Liver (tissue), 8 donors: ENCODE measurements at regions not wholly inside any gene's neighbourhood (a gene's known extent, or its start where the extent isn't known, plus 50 kb on each side); places are given as distances from the start of the nearest gene placed in this dataset.

Experiments used
- DNase-seq: peaks from one replicate; pipeline ENCODE4 v3.0.0-alpha.2; 2017; ENCODE audit warnings: low spot score
- H3K27ac ChIP-seq, 2 donors: one replicate each; pipeline ENCODE4 v1.7.0; 2013; ENCODE audit warnings: inconsistent platforms in 2 of 2, low read length in 2 of 2, control low read depth in 1 of 2, low read depth in 1 of 2, mild to moderate bottlenecking in 1 of 2
- H3K27me3 ChIP-seq, 4 donors: one replicate each; pipeline versions ENCODE4 v1.6.1 to v1.7.0; 2013; ENCODE audit warnings: low read length in 3 of 4, inconsistent platforms in 1 of 4, mild to moderate bottlenecking in 1 of 4, moderate library complexity in 1 of 4; ENCODE audit not compliant: control insufficient read depth in 4 of 4, insufficient read depth in 4 of 4
- H3K36me3 ChIP-seq, 4 donors: one replicate each; pipeline versions ENCODE4 v1.6.1 to v1.7.0; 2013; ENCODE audit warnings: low read length in 3 of 4, mild to moderate bottlenecking in 3 of 4, low read depth in 1 of 4, moderate library complexity in 1 of 4; ENCODE audit not compliant: control insufficient read depth in 4 of 4, insufficient read depth in 3 of 4
- H3K4me1 ChIP-seq, 4 donors: one replicate each; pipeline versions ENCODE4 v1.6.1 to v1.7.0; 2013; ENCODE audit warnings: low read length in 3 of 4, mild to moderate bottlenecking in 3 of 4, moderate library complexity in 1 of 4; ENCODE audit not compliant: control insufficient read depth in 4 of 4, insufficient read depth in 4 of 4
- H3K4me3 ChIP-seq, 3 donors: one replicate each; pipeline versions ENCODE4 v1.6.1 to v1.7.0; 2013; ENCODE audit warnings: low read length in 3 of 3, control low read depth in 1 of 3, low read depth in 1 of 3, mild to moderate bottlenecking in 1 of 3
- H3K9ac ChIP-seq, 2 donors: one replicate each; pipeline ENCODE4 v1.7.0; 2013; ENCODE audit warnings: low read length in 2 of 2, mild to moderate bottlenecking in 2 of 2, moderate library complexity in 2 of 2, control low read depth in 1 of 2, low read depth in 1 of 2
- H3K9me3 ChIP-seq, 4 donors: one replicate each; pipeline versions ENCODE4 v1.6.1 to v1.7.0; 2013; ENCODE audit warnings: low read length in 3 of 4; ENCODE audit not compliant: control insufficient read depth in 4 of 4
- EGR1 ChIP-seq, 2 donors: IDR thresholded peaks; 2 replicates each; pipeline ENCODE4 v1.6.1; 2016 to 2018; ENCODE audit warnings: antibody characterized with exemption in 2 of 2, low read depth in 2 of 2
- FOXA1 ChIP-seq: IDR thresholded peaks from 2 replicates; pipeline ENCODE4 v1.6.1; 2016; ENCODE audit warnings: antibody characterized with exemption
- FOXA2 ChIP-seq: IDR thresholded peaks from 2 replicates; pipeline ENCODE4 v1.6.1; 2016; ENCODE audit warnings: antibody characterized with exemption
- GABPA ChIP-seq, 2 donors: IDR thresholded peaks in 1 of 2; conservative IDR thresholded peaks in 1 of 2; 2 replicates each; pipeline ENCODE4 v1.6.1; 2016; ENCODE audit warnings: antibody characterized with exemption in 2 of 2, mild to moderate bottlenecking in 1 of 2, moderate library complexity in 1 of 2
- HNF4A ChIP-seq, 2 donors: conservative IDR thresholded peaks; 2 replicates each; pipeline ENCODE4 v1.6.1; 2016; ENCODE audit warnings: antibody characterized with exemption in 2 of 2, mild to moderate bottlenecking in 2 of 2
- HNF4G ChIP-seq: IDR thresholded peaks from 2 replicates; pipeline ENCODE4 v1.6.1; 2016; ENCODE audit warnings: antibody characterized with exemption
- JUND ChIP-seq, 2 donors: IDR thresholded peaks; 2 replicates each; pipeline ENCODE4 v1.6.1; 2016; ENCODE audit warnings: antibody characterized with exemption in 2 of 2
- NR2F2 ChIP-seq: IDR thresholded peaks from 2 replicates; pipeline ENCODE4 v1.6.1; 2016; ENCODE audit warnings: antibody characterized with exemption
- RAD21 ChIP-seq, 2 donors: IDR thresholded peaks; 2 replicates each; pipeline ENCODE4 v1.6.1; 2016; ENCODE audit warnings: antibody characterized with exemption in 2 of 2, mild to moderate bottlenecking in 2 of 2
- RXRA ChIP-seq, 2 donors: IDR thresholded peaks; 2 replicates each; pipeline ENCODE4 v1.6.1; 2017 to 2018; ENCODE audit warnings: antibody characterized with exemption in 2 of 2, mild to moderate bottlenecking in 1 of 2
- SP1 ChIP-seq: IDR thresholded peaks from 2 replicates; pipeline ENCODE4 v1.6.1; 2018; ENCODE audit warnings: antibody characterized with exemption, mild to moderate bottlenecking
- TAF1 ChIP-seq: conservative IDR thresholded peaks from 2 replicates; pipeline ENCODE4 v1.6.1; 2016; ENCODE audit warnings: antibody characterized with exemption, mild to moderate bottlenecking
- YY1 ChIP-seq: IDR thresholded peaks from 2 replicates; pipeline ENCODE4 v1.6.1; 2016; ENCODE audit warnings: antibody characterized with exemption, mild to moderate bottlenecking
- WGBS: extraction: QIAGEN DNeasy Blood & Tissue Kit; methylation state at CpG from one replicate; pipeline ENCODE4 v1.1.7; 2013; 5-methylcytosine and 5-hydroxymethylcytosine counted together
- TF ChIP-seq, protein P1 (sequence below): IDR thresholded peaks from 2 replicates; pipeline ENCODE4 v1.6.1; 2016; ENCODE audit warnings: antibody characterized with exemption, mild to moderate bottlenecking
- TF ChIP-seq, protein P2 (sequence below): IDR thresholded peaks from 2 replicates; pipeline ENCODE4 v1.6.1; 2016; ENCODE audit warnings: antibody characterized with exemption
- TF ChIP-seq, protein P3 (sequence below): IDR thresholded peaks from 2 replicates; pipeline ENCODE4 v1.6.1; 2016; ENCODE audit warnings: antibody characterized with exemption
- TF ChIP-seq, protein P4 (sequence below): IDR thresholded peaks from 2 replicates; pipeline ENCODE4 v1.6.1; 2016; ENCODE audit warnings: antibody characterized with exemption
- TF ChIP-seq, protein P5 (sequence below): fragments of 150-350 bp; IDR thresholded peaks from 2 replicates; pipeline ENCODE4 v1.5.1; 2017; ENCODE audit warnings: improper control_type of control experiment, low read depth, low read length; ENCODE audit not compliant: missing input control
- donor health status: healthy.
- donor health status: healthy.
- donor health status: healthy.
- donor health status: healthy.
- donor health status: healthy.

DNA sequence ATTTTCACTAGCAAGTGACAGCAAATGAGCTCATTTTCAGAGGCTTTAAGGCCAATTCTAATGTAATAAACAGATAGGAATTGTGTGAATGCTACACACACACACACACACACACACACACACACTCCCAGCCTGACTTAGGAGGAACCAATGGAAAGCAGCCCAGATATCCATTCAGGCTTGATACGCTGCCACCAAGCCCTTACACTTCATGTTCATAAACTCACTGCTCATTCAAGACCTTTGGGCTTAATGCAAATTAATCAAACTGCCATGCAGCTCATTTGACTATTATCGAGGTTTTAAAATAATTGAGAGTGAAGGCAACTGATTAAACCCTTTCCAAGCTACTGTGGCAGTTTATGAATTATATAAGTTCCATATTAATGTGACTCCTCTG, 298.9 kb upstream of the NCKAP5 start:
- Histone ChIP-seq H3K9me3 (no peaks in the 10 kb centered on the region), H3K4me3 (no peak overlapping the region), H3K9ac (no peak overlapping the region), H3K27me3 (peaks cover 0 to 2% (median 0%) of the 10 kb centered on the region in 4 donors), H3K27ac (no peak overlapping the region), H3K36me3 (no peaks in the 10 kb centered on the region), H3K4me1 (no peaks in the 10 kb centered on the region)
- WGBS: 58% methylated on average over 2 of the region's 2 CpGs
- TF ChIP-seq, protein P1, sequence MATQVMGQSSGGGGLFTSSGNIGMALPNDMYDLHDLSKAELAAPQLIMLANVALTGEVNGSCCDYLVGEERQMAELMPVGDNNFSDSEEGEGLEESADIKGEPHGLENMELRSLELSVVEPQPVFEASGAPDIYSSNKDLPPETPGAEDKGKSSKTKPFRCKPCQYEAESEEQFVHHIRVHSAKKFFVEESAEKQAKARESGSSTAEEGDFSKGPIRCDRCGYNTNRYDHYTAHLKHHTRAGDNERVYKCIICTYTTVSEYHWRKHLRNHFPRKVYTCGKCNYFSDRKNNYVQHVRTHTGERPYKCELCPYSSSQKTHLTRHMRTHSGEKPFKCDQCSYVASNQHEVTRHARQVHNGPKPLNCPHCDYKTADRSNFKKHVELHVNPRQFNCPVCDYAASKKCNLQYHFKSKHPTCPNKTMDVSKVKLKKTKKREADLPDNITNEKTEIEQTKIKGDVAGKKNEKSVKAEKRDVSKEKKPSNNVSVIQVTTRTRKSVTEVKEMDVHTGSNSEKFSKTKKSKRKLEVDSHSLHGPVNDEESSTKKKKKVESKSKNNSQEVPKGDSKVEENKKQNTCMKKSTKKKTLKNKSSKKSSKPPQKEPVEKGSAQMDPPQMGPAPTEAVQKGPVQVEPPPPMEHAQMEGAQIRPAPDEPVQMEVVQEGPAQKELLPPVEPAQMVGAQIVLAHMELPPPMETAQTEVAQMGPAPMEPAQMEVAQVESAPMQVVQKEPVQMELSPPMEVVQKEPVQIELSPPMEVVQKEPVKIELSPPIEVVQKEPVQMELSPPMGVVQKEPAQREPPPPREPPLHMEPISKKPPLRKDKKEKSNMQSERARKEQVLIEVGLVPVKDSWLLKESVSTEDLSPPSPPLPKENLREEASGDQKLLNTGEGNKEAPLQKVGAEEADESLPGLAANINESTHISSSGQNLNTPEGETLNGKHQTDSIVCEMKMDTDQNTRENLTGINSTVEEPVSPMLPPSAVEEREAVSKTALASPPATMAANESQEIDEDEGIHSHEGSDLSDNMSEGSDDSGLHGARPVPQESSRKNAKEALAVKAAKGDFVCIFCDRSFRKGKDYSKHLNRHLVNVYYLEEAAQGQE: no peak
- TF ChIP-seq, protein P2, sequence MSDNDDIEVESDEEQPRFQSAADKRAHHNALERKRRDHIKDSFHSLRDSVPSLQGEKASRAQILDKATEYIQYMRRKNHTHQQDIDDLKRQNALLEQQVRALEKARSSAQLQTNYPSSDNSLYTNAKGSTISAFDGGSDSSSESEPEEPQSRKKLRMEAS: no peak
- TF ChIP-seq EGR1 (IDR thresholded peaks at IDR 0.05; ENCODE audit: low read depth in 2 of 2) (no peak), FOXA1 (no peak), SP1 (no peak), JUND (IDR thresholded peaks at IDR 0.05) (no peak), RXRA (IDR thresholded peaks at IDR 0.05) (no peak), RAD21 (IDR thresholded peaks at IDR 0.05) (no peak), NR2F2 (no peak), HNF4A (conservative IDR thresholded peaks at IDR 0.05) (no peak), YY1 (no peak), TAF1 (no peak), FOXA2 (no peak), GABPA (IDR thresholded peaks at IDR 0.05 in 1 of 2, conservative IDR thresholded peaks at IDR 0.05 in 1 of 2) (no peak), HNF4G (no peak)
- TF ChIP-seq, protein P3, sequence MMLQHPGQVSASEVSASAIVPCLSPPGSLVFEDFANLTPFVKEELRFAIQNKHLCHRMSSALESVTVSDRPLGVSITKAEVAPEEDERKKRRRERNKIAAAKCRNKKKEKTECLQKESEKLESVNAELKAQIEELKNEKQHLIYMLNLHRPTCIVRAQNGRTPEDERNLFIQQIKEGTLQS: no peak
- TF ChIP-seq, protein P4, sequence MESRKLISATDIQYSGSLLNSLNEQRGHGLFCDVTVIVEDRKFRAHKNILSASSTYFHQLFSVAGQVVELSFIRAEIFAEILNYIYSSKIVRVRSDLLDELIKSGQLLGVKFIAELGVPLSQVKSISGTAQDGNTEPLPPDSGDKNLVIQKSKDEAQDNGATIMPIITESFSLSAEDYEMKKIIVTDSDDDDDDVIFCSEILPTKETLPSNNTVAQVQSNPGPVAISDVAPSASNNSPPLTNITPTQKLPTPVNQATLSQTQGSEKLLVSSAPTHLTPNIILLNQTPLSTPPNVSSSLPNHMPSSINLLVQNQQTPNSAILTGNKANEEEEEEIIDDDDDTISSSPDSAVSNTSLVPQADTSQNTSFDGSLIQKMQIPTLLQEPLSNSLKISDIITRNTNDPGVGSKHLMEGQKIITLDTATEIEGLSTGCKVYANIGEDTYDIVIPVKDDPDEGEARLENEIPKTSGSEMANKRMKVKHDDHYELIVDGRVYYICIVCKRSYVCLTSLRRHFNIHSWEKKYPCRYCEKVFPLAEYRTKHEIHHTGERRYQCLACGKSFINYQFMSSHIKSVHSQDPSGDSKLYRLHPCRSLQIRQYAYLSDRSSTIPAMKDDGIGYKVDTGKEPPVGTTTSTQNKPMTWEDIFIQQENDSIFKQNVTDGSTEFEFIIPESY: no peak
- TF ChIP-seq, protein P5, sequence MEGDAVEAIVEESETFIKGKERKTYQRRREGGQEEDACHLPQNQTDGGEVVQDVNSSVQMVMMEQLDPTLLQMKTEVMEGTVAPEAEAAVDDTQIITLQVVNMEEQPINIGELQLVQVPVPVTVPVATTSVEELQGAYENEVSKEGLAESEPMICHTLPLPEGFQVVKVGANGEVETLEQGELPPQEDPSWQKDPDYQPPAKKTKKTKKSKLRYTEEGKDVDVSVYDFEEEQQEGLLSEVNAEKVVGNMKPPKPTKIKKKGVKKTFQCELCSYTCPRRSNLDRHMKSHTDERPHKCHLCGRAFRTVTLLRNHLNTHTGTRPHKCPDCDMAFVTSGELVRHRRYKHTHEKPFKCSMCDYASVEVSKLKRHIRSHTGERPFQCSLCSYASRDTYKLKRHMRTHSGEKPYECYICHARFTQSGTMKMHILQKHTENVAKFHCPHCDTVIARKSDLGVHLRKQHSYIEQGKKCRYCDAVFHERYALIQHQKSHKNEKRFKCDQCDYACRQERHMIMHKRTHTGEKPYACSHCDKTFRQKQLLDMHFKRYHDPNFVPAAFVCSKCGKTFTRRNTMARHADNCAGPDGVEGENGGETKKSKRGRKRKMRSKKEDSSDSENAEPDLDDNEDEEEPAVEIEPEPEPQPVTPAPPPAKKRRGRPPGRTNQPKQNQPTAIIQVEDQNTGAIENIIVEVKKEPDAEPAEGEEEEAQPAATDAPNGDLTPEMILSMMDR: no peak
- no peak for DNase-seq
